SK-N-SH (cell line): ENCODE measurements at regions not wholly inside any gene's neighbourhood (a gene's known extent, or its start where the extent isn't known, plus 50 kb on each side); places are given as distances from the start of the nearest gene placed in this dataset.

Source experiments
- CTCF ChIA-PET: fragments of 300-600, 350-600 bp; formaldehyde crosslinking; extraction: SDS; loops from one replicate; lab custom pipeline; 2021; lab: Yijun Ruan, JAX
- POLR2A ChIA-PET: fragments of 350-600 bp; sonication (Branson Sonifier 250); formaldehyde crosslinking; extraction: SDS; loops from one replicate; lab custom pipeline; 2020; ENCODE audit warnings: antibody characterized with exemption, inconsistent platforms; lab: Yijun Ruan, JAX
- DNase-seq: peaks from one replicate; pipeline ENCODE4 v3.0.0; 2012
- H2AFZ ChIP-seq: fragments of 200-600 bp; sonication (generic); 2 replicates; pipeline ENCODE4 v1.8.1; 2016; ENCODE audit warnings: antibody characterized with exemption, mild to moderate bottlenecking, low read depth
- H3F3A ChIP-seq: fragments of 200-600 bp; sonication (generic); replicated peaks from 2 replicates; pipeline ENCODE3; 2016; ENCODE audit warnings: antibody characterized with exemption, mild to moderate bottlenecking; ENCODE audit not compliant: insufficient read depth
- H3K27ac ChIP-seq, 2 experiments: fragments of 200-500 bp in 1 of 2; fragments of 200-600 bp in 1 of 2; sonication (Bioruptor generic) in 1 of 2; sonication (generic), shearing (Covaris generic) in 1 of 2; 2 replicates each; pipeline versions ENCODE4 v1.5.1 to v1.6.1; 2014 to 2016; ENCODE audit warnings: low read depth in 2 of 2, inconsistent platforms in 1 of 2, low read length in 1 of 2, mild to moderate bottlenecking in 1 of 2, mixed read lengths in 1 of 2
- H3K27me3 ChIP-seq: fragments of 200-600 bp; sonication (generic), shearing (Covaris generic); 2 replicates; pipeline ENCODE4 v1.6.1; 2016; ENCODE audit warnings: mixed run types; ENCODE audit not compliant: insufficient read depth
- H3K36me3 ChIP-seq, 2 experiments: fragments of 200-500 bp in 1 of 2; fragments of 200-600 bp in 1 of 2; sonication (Bioruptor generic) in 1 of 2; sonication (generic) in 1 of 2; replicated peaks in 1 of 2; 2 replicates each; pipeline versions ENCODE3 to v1.5.1; 2014 to 2016; ENCODE audit warnings: low read length in 1 of 2, mild to moderate bottlenecking in 1 of 2; ENCODE audit not compliant: insufficient read depth in 2 of 2, control insufficient read depth in 1 of 2
- H3K4me1 ChIP-seq, 2 experiments: fragments of 200-500 bp in 1 of 2; fragments of 200-600 bp in 1 of 2; sonication (Bioruptor generic) in 1 of 2; sonication (generic), shearing (Covaris generic) in 1 of 2; 2 replicates each; pipeline versions ENCODE4 v1.5.1 to v1.6.1; 2014 to 2016; ENCODE audit warnings: low read depth in 1 of 2, low read length in 1 of 2, mixed run types in 1 of 2; ENCODE audit not compliant: insufficient read depth in 2 of 2, control insufficient read depth in 1 of 2
- H3K4me2 ChIP-seq: fragments of 200-600 bp; sonication (generic), shearing (Covaris generic); 2 replicates; pipeline ENCODE4 v1.6.1; 2017; ENCODE audit warnings: mixed run types
- H3K4me3 ChIP-seq, 2 experiments: fragments of 200-500 bp in 1 of 2; fragments of 200-600 bp in 1 of 2; sonication (Bioruptor generic) in 1 of 2; sonication (generic), shearing (Covaris generic) in 1 of 2; 2 replicates each; pipeline versions ENCODE4 v1.5.1 to v1.8.1; 2014 to 2016; ENCODE audit warnings: low read depth in 2 of 2, inconsistent platforms in 1 of 2, low read length in 1 of 2, mild to moderate bottlenecking in 1 of 2, mixed read lengths in 1 of 2, moderate library complexity in 1 of 2
- H3K79me2 ChIP-seq: fragments of 200-600 bp; sonication (generic); 2 replicates; pipeline ENCODE4 v1.8.1; 2017; ENCODE audit warnings: mild to moderate bottlenecking; ENCODE audit not compliant: insufficient read depth
- H3K9ac ChIP-seq: fragments of 200-600 bp; sonication (generic); 2 replicates; pipeline ENCODE4 v1.6.1; 2017; ENCODE audit warnings: mixed run types
- H3K9me2 ChIP-seq: fragments of 200-600 bp; sonication (generic); 2 replicates; pipeline ENCODE4 v1.6.1; 2017; ENCODE audit warnings: mixed run types
- H3K9me3 ChIP-seq: fragments of 200-600 bp; sonication (generic); 2 replicates; pipeline ENCODE4 v1.6.1; 2017; ENCODE audit warnings: mixed run types, mild to moderate bottlenecking, moderate library complexity
- H4K20me1 ChIP-seq: fragments of 200-600 bp; sonication (generic); 2 replicates; pipeline ENCODE4 v1.6.1; 2017; ENCODE audit warnings: mild to moderate bottlenecking, mixed run types; ENCODE audit not compliant: insufficient read depth
- ELF1 ChIP-seq: IDR thresholded peaks from 2 replicates; pipeline ENCODE4 v1.4.0; 2012
- FOXJ3 ChIP-seq: sonication (generic); formaldehyde crosslinking; IDR thresholded peaks from 2 replicates; pipeline ENCODE4 v1.5.1; 2020; ENCODE audit warnings: mild to moderate bottlenecking, missing genetic modification reagents
- GABPA ChIP-seq: IDR thresholded peaks from 2 replicates; pipeline ENCODE4 v1.4.0; 2012; ENCODE audit warnings: low read depth, mild to moderate bottlenecking
- GATA2 ChIP-seq: sonication (generic); formaldehyde crosslinking; IDR thresholded peaks from 2 replicates; pipeline ENCODE4 v1.5.0; 2020; ENCODE audit warnings: mild to moderate bottlenecking, missing genetic modification reagents
- NFIC ChIP-seq: IDR thresholded peaks from 2 replicates; pipeline ENCODE4 v1.4.0; 2012; ENCODE audit warnings: borderline replicate concordance
- NRF1 ChIP-seq: IDR thresholded peaks from 2 replicates; pipeline ENCODE4 v1.6.1; 2012; ENCODE audit warnings: low read depth, mild to moderate bottlenecking, low read length
- PBX3 ChIP-seq: IDR thresholded peaks from 2 replicates; pipeline ENCODE4; 2012
- RAD21 ChIP-seq: IDR thresholded peaks from 2 replicates; pipeline ENCODE4 v1.6.1; 2012; ENCODE audit warnings: mild to moderate bottlenecking, low read length
- RCOR1 ChIP-seq: fragments of 150-350 bp; IDR thresholded peaks from 2 replicates; pipeline ENCODE4 v1.6.1; 2017; ENCODE audit warnings: antibody characterized with exemption, low read length
- SMC3 ChIP-seq: IDR thresholded peaks from 2 replicates; pipeline ENCODE4 v1.6.1; 2012; ENCODE audit warnings: low read depth, low read length, improper control_type of control experiment
- USF1 ChIP-seq: IDR thresholded peaks from 2 replicates; pipeline ENCODE4 v1.4.0; 2012; ENCODE audit warnings: low read depth, borderline replicate concordance
- YY1 ChIP-seq: IDR thresholded peaks from 2 replicates; pipeline ENCODE4 v1.4.0; 2012; ENCODE audit warnings: low read depth, mild to moderate bottlenecking
- ZBTB33 ChIP-seq: IDR thresholded peaks from 2 replicates; pipeline ENCODE4 v1.4.0; 2012; ENCODE audit warnings: low read depth, borderline replicate concordance
- WGBS: methylation state at CpG from one replicate; pipeline ENCODE4 v1.1.6; 2017; ENCODE audit warnings: low lambda C conversion rate; 5-methylcytosine and 5-hydroxymethylcytosine counted together
- TF ChIP-seq, protein P1 (sequence below): IDR thresholded peaks from 2 replicates; pipeline ENCODE4 v1.6.1; 2012; ENCODE audit warnings: mild to moderate bottlenecking, low read depth, low read length, moderate library complexity

- H3K9me3 ChIP-seq: no peaks in the 10 kb centered on the region
- ChIA-PET CTCF (no interaction called here), POLR2A (no interaction called here)
- H3K79me2 ChIP-seq: no peaks in the 10 kb centered on the region
- no peaks in the 10 kb centered on the region for H4K20me1 ChIP-seq
- no peaks in the 10 kb centered on the region; the same call in 1 of the 2 replicates for H3K27me3 ChIP-seq
- no peaks in the 10 kb centered on the region for H3K36me3 ChIP-seq
- no peak overlapping the region for H3K9ac ChIP-seq
- no peak overlapping the region for H3K27ac ChIP-seq
- no peaks in the 10 kb centered on the region for H3F3A ChIP-seq
- no peaks in the 10 kb centered on the region for H3K4me1 ChIP-seq
- DNase-seq: no peak
- H3K4me2 ChIP-seq: no peak overlapping the region
- no peak overlapping the region for H3K4me3 ChIP-seq
- H2AFZ ChIP-seq: no peak overlapping the region
- 8% methylated on average over 5 of the region's 5 CpGs for WGBS
- H3K9me2 ChIP-seq: no peaks in the 10 kb centered on the region
- TF ChIP-seq FOXJ3: no peak
Measured at GRCh38 chr6:85066266-85066665, 301.9 kb upstream of the TBX18 start.

DNA sequence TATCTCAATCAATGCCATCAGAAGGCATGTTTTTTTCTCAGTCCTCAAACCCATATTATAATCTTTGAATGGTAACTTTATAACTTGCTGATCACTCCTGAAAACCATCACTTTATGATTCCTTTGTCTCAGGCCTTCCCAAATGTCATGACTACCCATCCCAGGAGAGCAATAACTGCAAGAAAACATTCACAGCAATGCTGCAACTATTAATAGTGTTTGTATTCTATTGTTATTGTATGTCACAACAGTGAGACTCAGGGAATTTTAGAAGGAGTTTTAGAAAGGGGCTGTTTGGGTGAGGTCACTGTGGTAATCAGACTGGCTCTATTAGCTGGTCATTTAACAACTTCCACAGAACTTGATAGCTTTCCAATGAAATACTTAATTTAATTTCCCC, 301.4 kb upstream of the TBX18 start:
- CTCF ChIA-PET: no interaction called here
- no peak overlapping the region for H2AFZ ChIP-seq
- no peak for DNase-seq

GRCh38 chr6:85063611-85064010, 299.2 kb upstream of the TBX18 start:
- Histone ChIP-seq H3F3A (no peaks in the 10 kb centered on the region), H3K79me2 (no peaks in the 10 kb centered on the region), H3K27me3 (no peaks in the 10 kb centered on the region; the same call in 1 of the 2 replicates), H3K27ac (no peak overlapping the region), H3K4me3 (no peak overlapping the region), H2AFZ (no peak overlapping the region), H3K9me3 (no peaks in the 10 kb centered on the region), H3K36me3 (no peaks in the 10 kb centered on the region), H3K4me2 (no peak overlapping the region), H4K20me1 (no peaks in the 10 kb centered on the region), H3K4me1 (no peaks in the 10 kb centered on the region), H3K9ac (no peak overlapping the region), H3K9me2 (no peaks in the 10 kb centered on the region)
- 20% methylated on average over 4 of the region's 4 CpGs for WGBS
- POLR2A ChIA-PET: no interaction called here
- no peak for DNase-seq
- CTCF ChIA-PET: no interaction called here
- TF ChIP-seq RAD21: no peak
- TF ChIP-seq PBX3: no peak
- no peak for TF ChIP-seq RCOR1
- TF ChIP-seq, protein P1, sequence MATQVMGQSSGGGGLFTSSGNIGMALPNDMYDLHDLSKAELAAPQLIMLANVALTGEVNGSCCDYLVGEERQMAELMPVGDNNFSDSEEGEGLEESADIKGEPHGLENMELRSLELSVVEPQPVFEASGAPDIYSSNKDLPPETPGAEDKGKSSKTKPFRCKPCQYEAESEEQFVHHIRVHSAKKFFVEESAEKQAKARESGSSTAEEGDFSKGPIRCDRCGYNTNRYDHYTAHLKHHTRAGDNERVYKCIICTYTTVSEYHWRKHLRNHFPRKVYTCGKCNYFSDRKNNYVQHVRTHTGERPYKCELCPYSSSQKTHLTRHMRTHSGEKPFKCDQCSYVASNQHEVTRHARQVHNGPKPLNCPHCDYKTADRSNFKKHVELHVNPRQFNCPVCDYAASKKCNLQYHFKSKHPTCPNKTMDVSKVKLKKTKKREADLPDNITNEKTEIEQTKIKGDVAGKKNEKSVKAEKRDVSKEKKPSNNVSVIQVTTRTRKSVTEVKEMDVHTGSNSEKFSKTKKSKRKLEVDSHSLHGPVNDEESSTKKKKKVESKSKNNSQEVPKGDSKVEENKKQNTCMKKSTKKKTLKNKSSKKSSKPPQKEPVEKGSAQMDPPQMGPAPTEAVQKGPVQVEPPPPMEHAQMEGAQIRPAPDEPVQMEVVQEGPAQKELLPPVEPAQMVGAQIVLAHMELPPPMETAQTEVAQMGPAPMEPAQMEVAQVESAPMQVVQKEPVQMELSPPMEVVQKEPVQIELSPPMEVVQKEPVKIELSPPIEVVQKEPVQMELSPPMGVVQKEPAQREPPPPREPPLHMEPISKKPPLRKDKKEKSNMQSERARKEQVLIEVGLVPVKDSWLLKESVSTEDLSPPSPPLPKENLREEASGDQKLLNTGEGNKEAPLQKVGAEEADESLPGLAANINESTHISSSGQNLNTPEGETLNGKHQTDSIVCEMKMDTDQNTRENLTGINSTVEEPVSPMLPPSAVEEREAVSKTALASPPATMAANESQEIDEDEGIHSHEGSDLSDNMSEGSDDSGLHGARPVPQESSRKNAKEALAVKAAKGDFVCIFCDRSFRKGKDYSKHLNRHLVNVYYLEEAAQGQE: no peak
- TF ChIP-seq SMC3: no peak
- no peak for TF ChIP-seq NFIC
- no peak for TF ChIP-seq FOXJ3
- no peak for TF ChIP-seq YY1

More for the DNA sequence above, 301.4 kb upstream of the TBX18 start:
- no peak overlapping the region for H3K27ac ChIP-seq
- H3K27me3 ChIP-seq: no peaks in the 10 kb centered on the region; the same call in 1 of the 2 replicates
- no peak overlapping the region for H3K4me2 ChIP-seq
- no peak overlapping the region for H3K9ac ChIP-seq
- no peak for TF ChIP-seq ELF1
- TF ChIP-seq GATA2 (CRISPR knock-in tag): no peak
- no peak for TF ChIP-seq FOXJ3
- no peak for TF ChIP-seq ZBTB33
- TF ChIP-seq GABPA: no peak
- TF ChIP-seq USF1: no peak
- no peak for TF ChIP-seq NRF1
- no peak for TF ChIP-seq RCOR1
- H3F3A ChIP-seq: no peaks in the 10 kb centered on the region
- POLR2A ChIA-PET: no interaction called here
- no peaks in the 10 kb centered on the region for H3K79me2 ChIP-seq
- no peaks in the 10 kb centered on the region for H3K9me3 ChIP-seq
- H4K20me1 ChIP-seq: no peaks in the 10 kb centered on the region
- no peaks in the 10 kb centered on the region for H3K9me2 ChIP-seq
- no peaks in the 10 kb centered on the region for H3K4me1 ChIP-seq
- no peak overlapping the region for H3K4me3 ChIP-seq
- no peaks in the 10 kb centered on the region for H3K36me3 ChIP-seq
